Fibroblast of skin of scalp (primary cell): ENCODE measurements at regions not wholly inside any gene's neighbourhood (a gene's known extent, or its start where the extent isn't known, plus 50 kb on each side); places are given as distances from the start of the nearest gene placed in this dataset.

Experiments used
- DNase-seq: peaks from one replicate; pipeline ENCODE4 v3.0.0-alpha.2; 2013

DNA sequence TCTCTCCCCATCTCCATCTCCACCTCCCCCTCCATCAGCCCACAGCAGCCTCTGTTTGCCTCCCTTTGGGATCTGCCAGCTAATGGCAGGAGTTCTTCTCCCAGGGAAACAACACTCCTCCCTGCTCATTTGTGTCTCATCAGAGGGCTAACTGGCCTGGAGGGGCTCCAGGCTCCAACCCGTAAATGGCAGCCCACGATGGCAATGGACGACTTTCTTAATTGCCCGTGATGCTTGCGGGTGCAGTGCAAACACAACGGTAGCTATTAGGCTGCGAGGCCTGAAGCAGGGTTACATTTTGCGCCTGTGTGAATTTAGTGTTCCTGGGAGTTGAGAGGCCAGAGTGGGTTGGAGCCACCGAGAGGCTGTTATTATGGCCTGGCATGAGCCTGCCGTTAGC, 285.1 kb downstream of the TNS1 start:
- DNase-seq = no peak

GRCh38 chr2:217715484-217715883, 287.3 kb downstream of the TNS1 start:
- DNase-seq = no peak

DNA sequence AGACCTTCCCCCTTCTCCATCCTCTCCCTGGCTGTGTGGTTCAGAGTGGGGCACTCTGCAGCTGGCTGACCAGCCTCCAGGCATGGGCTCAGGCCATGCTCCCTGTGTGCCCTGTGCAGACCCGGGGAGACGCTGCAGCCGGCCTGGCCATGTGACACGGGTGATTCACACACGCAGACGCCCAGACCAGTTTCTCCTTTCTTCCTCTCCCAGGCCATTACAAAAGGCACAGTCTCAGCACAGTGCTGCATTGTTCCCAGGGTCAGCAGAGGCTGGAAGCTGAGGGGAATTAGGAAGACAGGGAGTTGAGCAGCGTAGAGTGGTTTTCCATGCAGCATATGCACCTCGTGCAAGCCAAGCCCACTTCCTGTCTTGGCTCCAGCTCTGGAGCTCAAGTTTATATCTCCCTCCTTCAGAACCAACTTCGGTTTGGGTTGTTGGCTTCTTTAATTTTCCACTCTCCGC, 288.5 kb downstream of the TNS1 start:
- DNase-seq = no peak

DNA sequence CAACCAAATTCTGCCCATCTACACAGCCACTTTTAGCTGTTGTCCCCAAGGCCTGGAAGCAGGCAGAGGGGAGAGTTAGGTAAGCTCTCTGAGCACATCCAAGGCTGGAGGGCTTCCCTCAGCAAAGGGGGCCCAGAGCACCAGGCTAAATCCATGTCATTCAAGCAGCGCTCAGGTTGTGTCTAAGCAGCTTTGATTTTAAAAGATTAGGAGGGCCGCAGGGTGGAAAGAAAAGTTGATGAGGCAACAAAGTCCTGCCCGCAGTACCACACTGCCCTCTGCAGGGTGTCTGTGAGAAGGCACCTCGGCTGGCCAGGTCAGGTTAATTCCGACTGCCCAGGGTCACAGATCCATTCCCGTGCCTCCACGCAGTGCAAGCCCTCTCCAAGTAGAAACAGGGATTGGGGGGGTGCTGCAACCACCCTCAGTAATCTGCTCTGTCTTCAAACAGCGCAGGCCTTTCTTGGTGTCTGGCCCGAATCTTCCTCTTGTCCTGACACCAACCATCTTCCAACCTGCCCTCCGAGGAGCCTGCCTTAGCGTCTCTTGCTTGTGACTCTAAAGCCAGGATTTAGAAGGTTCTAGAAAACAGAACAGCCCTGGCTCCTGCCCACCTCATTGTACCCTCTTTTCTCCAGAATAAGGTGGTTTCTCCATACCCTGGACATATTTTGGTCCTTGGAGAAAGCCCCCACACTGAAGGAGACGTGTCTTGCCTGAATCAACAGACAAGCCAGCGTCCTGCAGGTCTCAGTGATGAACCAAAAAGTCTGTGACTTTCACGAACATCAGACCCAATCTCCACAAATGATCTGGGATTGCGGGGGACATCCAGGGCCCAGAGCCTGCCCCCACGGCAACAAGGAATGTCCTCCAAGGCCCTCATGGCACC, 289.2 kb downstream of the TNS1 start:
- peak; percentile 73 for DNase-seq

DNA sequence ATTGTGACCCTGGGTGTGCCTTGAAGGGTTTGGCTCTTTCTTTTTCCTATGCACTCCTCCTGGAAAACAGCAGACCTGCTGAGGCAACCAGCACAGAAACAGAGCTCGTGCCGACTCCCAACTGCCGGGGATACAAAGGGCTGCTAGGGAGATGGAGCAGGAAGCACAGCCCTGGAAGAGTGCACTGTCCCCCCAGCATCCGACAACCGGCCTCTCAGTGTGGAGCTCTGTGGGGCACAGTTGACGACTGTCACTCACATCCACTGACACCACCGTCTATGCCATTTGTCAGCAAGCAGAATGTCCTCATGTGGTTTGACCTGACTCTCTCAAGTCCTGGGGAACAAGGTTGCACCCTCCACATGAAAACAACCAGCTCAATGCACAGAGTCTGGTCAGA, 290.4 kb downstream of the TNS1 start:
- no peak for DNase-seq

GRCh38 chr2:217711188-217711587, 291.6 kb downstream of the TNS1 start:
- DNase-seq = peak; percentile 93

DNA sequence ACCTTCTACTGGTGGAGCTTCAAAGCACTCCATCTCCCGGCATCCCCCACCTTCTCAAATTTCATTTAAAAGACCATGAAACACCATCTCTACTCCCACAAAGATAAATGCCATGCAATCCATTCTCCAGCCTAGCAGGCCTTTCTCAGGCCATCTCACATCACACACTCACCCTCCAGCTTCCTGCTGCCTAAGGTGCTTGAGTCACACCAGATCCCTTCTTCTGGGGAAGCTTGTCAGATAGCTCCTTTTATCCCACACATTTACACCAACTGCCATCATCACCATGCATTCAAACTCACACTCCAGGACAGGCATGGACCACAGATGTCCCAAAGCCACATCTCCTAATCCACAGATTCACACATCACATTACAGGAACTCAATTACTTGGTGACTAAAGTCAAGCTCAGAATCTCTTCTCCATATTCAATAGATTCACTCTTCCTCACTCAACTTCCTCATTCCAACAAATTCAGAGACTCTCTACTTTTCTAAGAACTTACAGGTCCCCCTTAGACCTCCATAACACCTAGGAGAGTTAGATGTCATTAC, 292.5 kb downstream of the TNS1 start:
- DNase-seq = peak; percentile 89

GRCh38 chr2:217709478-217710210, 293.2 kb downstream of the TNS1 start:
- no peak for DNase-seq

DNA sequence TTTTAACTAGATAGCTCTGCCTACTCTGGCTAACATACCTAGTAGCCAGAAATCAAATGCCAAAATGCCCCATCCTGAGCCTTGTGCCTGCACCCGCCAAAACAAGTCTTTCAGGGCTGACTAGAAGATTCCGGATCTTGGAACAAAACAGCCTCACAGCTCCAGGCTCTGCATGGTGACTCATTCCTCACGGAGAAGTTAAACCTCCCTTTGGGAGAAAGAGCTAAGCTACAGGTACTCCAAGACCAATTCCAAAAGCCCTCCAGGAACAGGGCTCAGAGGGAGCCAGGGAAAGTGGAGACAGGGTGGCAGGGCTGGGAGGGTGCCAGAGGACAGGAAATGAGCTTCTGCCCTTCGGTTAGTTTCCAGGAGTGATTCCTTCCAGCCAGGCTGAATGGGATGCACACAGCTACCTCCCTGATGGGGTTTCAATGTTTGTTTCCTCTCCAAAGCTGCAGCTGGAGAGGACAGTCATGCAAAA, 295.6 kb downstream of the TNS1 start:
- DNase-seq = peak; percentile 48

DNA sequence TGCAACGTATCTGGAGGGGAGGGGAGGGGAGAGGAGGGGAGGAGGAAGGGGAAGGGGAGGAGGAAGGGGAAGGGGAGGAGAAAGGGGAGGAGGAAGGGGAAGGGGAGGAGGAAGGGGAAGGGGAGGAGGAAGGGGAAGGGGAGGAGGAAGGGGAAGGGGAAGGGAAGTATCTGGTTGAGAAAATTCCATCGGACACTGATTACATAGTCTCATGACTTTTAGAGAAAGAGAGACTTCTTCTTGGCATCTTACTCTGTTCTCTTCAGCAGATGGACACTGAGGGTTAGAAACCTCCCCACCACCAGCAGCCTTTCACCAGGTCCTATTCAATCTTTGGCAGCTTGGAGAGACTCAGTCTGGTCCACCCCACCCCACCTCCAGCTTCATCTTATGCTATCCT, 296.3 kb downstream of the TNS1 start:
- no peak for DNase-seq

DNA sequence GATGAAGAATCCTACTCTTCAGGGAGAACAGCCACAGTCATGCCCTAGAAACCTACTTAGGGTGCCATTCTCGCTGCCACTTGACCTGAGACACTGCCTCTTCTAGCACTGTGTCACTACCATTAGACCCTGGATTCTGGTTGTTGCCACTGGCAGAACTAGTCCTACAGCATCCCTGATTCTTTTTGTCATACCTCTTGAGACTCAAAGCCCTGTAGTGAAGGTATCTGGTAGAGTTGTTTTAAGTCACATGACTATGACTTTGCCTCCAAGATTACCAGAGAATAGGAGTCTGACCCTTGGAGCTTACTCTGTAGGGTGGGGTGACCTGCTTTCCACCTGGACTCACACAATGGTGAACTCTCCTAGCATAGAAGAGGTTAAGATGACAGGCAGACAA, 296.7 kb downstream of the TNS1 start:
- DNase-seq = no peak

GRCh38 chr2:217705461-217705860, 297.3 kb downstream of the TNS1 start:
- DNase-seq = no peak

DNA sequence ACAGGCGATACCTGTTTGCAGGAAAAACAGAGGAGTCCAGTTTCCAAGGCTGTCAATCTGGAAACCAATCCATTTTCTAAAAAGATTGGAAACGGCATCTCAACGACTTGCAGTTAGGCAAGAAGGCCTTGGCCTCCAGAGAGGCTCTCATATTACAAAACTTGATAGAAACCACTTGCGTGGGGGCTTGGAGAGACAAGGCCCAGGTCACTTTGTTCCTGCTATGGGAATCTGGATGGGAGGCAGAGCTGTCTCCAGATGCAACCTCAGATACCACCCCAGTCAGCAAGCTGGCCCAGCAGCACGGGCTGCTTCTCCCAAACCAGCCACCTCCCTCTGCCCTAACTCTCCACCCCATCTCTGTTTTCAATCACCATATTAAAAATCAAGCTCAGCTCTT, 298.8 kb downstream of the TNS1 start:
- no peak for DNase-seq

- DNase-seq = no peak
Observed at GRCh38 chr2:217703102-217703501, 299.7 kb downstream of the TNS1 start.

DNA sequence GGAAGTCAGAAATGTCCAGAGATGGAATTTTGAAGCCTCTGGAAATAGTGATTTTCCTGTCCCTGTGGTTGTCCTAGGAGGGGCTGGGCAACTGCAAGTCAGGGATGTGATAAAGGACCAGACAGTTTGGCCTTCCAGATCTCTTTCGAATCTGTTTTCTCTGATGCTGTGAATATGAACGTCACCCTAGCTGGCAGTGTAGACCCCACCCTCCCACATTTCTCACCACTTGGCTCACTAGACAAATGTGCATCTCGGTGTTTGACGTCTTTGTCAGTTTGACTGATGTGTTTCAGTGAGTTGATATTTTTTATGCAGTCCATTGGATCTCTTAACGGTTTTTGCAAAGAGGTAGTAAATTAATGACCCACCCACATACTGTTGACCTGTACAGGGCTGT, 301.2 kb downstream of the TNS1 start:
- DNase-seq = no peak

DNA sequence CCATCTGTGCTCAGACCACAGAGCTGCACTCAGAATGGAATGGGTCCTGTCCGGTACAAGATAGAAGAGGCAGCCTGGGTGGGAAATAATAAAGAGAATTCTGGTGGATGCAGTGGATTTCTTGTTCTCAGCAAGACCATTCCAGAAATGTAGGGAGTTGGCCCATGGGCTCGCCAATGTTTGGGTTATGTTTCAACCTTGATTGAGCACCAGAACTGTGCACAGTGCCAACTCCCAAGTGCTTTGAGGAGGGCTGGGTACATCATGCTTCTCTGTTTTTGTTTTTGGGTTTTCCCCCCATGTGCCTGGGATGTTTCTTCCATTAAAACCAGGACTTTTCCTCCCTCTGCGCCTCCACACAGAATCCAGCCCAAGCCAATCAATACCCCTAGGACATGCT, 304.1 kb downstream of the TNS1 start:
- no peak for DNase-seq

DNA sequence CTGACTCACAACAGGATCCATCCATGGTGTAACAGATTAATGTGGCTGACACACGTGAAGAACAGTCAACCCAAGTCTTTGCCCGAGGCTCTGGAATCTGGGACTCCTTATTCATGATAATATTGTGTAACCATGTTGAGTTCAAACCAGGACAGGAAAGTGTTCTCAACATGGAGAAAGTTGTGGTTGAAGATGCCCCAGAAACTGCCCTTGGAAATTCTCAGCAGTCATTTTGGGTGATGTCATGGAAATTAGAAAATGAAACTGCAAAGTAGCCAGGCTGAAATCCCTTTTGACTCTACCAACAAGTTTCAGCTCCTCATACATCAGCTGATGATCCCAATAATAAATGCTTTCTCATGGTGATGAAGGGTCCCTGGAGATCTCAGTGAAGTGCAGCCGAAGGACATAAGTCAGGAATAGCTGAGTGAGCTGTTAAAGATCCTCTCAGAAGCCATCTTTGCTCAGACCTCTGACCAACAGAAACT, 307.7 kb downstream of the TNS1 start:
- DNase-seq = peak; percentile 98

DNA sequence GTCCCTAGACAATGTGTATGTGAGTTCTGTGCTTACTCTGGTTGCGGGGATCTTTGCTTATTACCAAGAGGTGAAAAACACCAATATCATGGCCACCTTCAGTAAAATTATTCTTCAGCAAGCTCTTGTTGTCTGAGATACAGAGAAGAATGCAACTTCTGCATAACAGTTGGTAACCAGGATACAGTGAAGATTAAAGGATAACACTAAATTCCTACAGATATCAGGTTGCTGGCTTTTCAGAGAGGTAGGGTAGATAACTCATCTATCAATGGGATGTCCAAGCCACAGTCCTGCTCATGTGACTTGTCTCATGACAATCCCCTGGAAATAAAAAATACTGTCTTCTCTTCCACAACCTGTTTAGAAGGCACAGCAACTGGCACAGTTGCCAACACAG, 308.5 kb downstream of the TNS1 start:
- DNase-seq = no peak

GRCh38 chr2:217693363-217693762, 309.4 kb downstream of the TNS1 start:
- no peak for DNase-seq

GRCh38 chr2:217691920-217692666, 310.7 kb downstream of the TNS1 start:
- DNase-seq = peak; percentile 86

GRCh38 chr2:217691516-217691915, 311.3 kb downstream of the TNS1 start:
- DNase-seq = no peak

- DNase-seq = no peak
Observed at GRCh38 chr2:217689053-217689452, 313.7 kb downstream of the TNS1 start.

- DNase-seq = no peak
Observed at GRCh38 chr2:217688494-217688893, 314.3 kb downstream of the TNS1 start.
